GM23338 (cell line): ENCODE measurements at regions not wholly inside any gene's neighbourhood (a gene's known extent, or its start where the extent isn't known, plus 50 kb on each side); places are given as distances from the start of the nearest gene placed in this dataset.

Experiments
- CTCF ChIP-seq, 2 experiments: fragments of 200-600 bp in 1 of 2; sonication (generic) in 1 of 2; conservative IDR thresholded peaks; 2 replicates each; pipeline versions ENCODE4 v1.5.1 to v1.6.1; 2016 to 2017; ENCODE audit warnings: antibody characterized with exemption in 2 of 2, low read depth in 2 of 2, mild to moderate bottlenecking in 2 of 2, moderate library complexity in 1 of 2
- EZH2 ChIP-seq: fragments of 200-600 bp; sonication (generic); IDR thresholded peaks from one replicate; pipeline ENCODE4 v1.8.0; 2017; ENCODE audit warnings: antibody characterized with exemption, mild to moderate bottlenecking, low read depth; ENCODE audit not compliant: unreplicated experiment
- EZH2phosphoT487 ChIP-seq: fragments of 200-600 bp; sonication (generic); IDR thresholded peaks from one replicate; pipeline ENCODE4 v1.8.1; 2018; ENCODE audit warnings: antibody characterized with exemption; ENCODE audit not compliant: unreplicated experiment
- JUNB ChIP-seq: IDR thresholded peaks from one replicate; pipeline ENCODE4 v1.6.1; 2016; ENCODE audit warnings: antibody characterized with exemption; ENCODE audit not compliant: unreplicated experiment
- POLR2AphosphoS5 ChIP-seq: IDR thresholded peaks from 2 replicates; pipeline ENCODE4 v1.6.1; 2016; ENCODE audit warnings: antibody characterized with exemption, low read depth
- TF ChIP-seq, protein P1 (sequence below): IDR thresholded peaks from one replicate; pipeline ENCODE4 v1.6.1; 2018; ENCODE audit warnings: antibody characterized with exemption; ENCODE audit not compliant: unreplicated experiment

DNA sequence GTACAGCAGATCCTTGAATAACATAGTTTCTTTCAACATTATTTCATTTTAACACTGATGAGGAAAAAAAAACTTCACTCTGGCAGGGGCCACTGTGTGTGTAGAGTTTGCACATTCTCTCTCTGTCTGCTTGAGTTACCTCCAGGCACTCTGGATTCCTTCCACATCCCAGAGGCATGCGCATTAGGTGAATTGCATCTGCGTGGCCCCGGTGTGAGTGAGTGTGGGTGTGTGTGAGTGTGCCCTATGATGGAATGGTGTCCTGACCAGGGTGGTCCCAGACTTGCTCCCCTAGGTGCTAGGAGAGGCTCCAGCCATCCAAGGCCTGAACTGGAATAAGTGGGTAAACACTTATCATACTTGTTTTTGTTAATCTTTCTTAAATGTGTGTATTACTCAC lies 90.6 kb upstream of the LRIG3 start:
- TF ChIP-seq JUNB = no peak
- TF ChIP-seq CTCF (conservative IDR thresholded peaks at IDR 0.05; ENCODE audit: low read depth in 2 of 2) = no peak
- no peak for TF ChIP-seq EZH2phosphoT487
- no peak for TF ChIP-seq POLR2AphosphoS5
- TF ChIP-seq EZH2 = no peak
- TF ChIP-seq, protein P1, sequence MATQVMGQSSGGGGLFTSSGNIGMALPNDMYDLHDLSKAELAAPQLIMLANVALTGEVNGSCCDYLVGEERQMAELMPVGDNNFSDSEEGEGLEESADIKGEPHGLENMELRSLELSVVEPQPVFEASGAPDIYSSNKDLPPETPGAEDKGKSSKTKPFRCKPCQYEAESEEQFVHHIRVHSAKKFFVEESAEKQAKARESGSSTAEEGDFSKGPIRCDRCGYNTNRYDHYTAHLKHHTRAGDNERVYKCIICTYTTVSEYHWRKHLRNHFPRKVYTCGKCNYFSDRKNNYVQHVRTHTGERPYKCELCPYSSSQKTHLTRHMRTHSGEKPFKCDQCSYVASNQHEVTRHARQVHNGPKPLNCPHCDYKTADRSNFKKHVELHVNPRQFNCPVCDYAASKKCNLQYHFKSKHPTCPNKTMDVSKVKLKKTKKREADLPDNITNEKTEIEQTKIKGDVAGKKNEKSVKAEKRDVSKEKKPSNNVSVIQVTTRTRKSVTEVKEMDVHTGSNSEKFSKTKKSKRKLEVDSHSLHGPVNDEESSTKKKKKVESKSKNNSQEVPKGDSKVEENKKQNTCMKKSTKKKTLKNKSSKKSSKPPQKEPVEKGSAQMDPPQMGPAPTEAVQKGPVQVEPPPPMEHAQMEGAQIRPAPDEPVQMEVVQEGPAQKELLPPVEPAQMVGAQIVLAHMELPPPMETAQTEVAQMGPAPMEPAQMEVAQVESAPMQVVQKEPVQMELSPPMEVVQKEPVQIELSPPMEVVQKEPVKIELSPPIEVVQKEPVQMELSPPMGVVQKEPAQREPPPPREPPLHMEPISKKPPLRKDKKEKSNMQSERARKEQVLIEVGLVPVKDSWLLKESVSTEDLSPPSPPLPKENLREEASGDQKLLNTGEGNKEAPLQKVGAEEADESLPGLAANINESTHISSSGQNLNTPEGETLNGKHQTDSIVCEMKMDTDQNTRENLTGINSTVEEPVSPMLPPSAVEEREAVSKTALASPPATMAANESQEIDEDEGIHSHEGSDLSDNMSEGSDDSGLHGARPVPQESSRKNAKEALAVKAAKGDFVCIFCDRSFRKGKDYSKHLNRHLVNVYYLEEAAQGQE = no peak
